ENCODE measurements at regions not wholly inside any gene's neighbourhood (a gene's known extent, or its start where the extent isn't known, plus 50 kb on each side); places are given as distances from the start of the nearest gene placed in this dataset.
"Not testable (repeated sequence)": the region's sequence is repeated elsewhere in the genome, so short reads cannot be mapped to it uniquely, and the experiment has no call there.

GRCh38 chr3:68676136-68676535 lies 256.2 kb downstream of the TAFA4 start:
- peak; percentile 5 to 55 for DNase-seq

- no peak for DNase-seq
Measured at GRCh38 chr3:68667346-68667745, 265.0 kb downstream of the TAFA4 start.

DNA sequence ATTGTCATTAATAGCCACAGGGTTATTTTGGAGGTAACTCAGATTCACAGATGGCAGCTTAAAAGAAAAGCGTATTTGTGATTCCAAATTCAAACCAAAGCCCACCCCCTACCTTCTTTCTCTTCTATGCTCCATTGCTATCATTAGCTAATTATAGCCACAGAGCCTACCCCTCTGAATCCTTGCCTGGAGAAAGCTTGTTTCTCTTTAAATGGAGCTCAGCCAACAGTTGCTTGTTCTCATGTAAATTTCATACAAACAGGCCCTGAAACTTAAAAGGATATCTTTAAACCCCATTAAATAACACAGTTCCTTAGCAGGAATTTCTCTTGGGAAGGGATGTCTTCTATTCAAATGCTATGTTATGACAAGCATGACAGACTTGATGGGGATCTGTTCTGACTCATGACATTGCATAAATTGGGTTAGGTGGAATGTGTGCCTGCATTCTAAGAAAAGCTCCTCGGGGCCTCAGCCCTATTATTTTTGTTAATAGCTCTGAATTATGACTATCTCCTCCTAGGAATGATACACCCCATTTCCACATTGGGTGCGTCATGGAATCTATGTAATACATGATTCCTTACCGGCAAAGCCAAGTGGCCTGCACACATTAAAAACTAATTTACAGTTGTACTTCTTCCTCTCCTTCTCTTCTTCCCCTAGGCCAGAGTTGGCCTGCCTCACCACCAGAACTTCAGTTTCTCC lies 265.8 kb downstream of the TAFA4 start:
- DNase-seq, result no peak

GRCh38 chr3:68664276-68664675 lies 268.1 kb downstream of the TAFA4 start:
- DNase-seq, result no peak

DNA sequence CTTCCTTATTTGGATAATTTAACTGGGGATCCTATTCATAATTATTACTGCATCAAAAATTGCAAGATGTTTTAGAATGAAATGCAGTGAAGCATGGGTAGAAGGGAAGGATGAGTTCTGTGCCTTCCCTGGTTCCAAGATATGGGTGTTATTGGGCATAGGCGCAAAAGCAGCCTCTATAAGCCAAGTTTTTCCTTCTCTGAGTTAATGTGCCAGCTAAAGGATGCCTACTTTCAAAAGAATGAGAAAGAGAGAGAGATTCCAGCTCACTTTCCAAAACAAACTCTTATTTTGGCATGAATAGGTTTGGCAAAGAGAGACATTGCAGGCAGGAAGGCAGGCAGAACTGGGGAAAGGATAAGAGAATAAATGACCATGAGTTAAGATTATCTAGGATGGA lies 270.2 kb downstream of the TAFA4 start:
- DNase-seq, result no peak

- not testable (repeated sequence) for DNase-seq
Measured at GRCh38 chr3:68650657-68651056, 281.7 kb downstream of the TAFA4 start.

DNA sequence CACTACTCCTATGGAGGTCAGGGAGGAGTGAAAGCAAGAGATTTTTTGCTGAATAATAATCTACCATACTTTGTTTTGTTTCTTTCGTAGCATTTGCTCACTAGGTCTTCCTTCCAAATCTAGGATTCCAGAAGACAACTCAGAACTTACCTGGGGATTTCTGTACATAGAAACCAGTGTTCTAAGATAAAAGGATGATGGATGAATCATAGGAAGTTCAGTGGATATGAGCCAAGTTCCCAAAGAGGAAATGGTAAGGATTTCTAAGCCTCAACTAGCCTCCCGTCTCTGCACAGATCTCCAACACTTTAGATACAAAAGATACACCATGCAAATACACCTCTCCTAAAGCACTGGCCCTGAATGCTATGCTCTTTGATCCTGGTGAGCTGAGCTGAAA lies 283.9 kb downstream of the TAFA4 start:
- DNase-seq, result no peak

GRCh38 chr3:68631850-68632545 lies 300.3 kb downstream of the TAFA4 start:
- no peak for DNase-seq

- no peak for DNase-seq
Measured at GRCh38 chr3:68620211-68620610, 312.1 kb downstream of the TAFA4 start.

GRCh38 chr3:68614087-68614486 lies 318.3 kb downstream of the TAFA4 start:
- DNase-seq, result no peak

GRCh38 chr3:68571321-68571720 lies 361.0 kb downstream of the TAFA4 start:
- DNase-seq, result no peak

DNA sequence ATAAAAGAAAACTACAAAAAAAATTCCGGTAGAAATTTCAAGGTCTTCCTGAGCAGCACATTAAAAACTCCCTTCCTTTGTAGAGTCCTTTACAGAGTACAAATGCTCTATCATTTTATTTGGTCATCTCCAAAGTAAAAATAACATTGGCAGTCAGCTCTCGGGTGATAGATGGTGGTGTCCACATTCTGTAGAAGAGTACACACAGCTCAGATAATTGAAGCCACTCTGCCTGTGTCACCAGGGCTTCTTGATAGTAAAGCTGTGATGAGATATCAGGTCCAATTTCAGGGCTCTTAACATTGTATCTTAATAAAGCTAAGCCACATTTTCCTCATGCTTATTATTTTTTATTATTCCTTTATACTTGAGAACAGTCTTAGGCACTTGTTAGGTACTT lies 371.6 kb downstream of the TAFA4 start:
- no peak for DNase-seq

- no peak for DNase-seq
Measured at GRCh38 chr3:68535782-68536181, 396.6 kb downstream of the TAFA4 start.

- DNase-seq, result no peak
Measured at GRCh38 chr3:68523330-68523729, 409.0 kb downstream of the TAFA4 start.

DNA sequence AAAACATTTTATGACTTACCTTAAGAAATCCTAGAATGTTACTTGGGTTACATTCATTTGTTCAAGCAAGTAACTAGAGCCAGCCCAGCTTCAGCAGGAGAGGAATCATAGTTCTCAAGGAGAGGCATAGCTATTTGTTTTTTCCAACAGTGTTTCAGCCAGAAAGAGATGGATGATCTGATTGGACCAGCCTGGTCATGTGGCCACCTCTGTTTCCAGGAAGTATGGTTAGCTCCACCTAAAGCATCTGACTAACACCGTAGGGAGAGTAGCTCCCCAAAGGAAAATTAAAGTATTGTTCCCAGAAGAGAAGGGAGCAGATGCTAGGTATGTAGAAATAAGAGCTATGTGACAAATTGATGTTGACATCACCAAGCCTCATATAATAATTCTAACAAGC lies 417.1 kb downstream of the TAFA4 start:
- DNase-seq, result no peak

DNA sequence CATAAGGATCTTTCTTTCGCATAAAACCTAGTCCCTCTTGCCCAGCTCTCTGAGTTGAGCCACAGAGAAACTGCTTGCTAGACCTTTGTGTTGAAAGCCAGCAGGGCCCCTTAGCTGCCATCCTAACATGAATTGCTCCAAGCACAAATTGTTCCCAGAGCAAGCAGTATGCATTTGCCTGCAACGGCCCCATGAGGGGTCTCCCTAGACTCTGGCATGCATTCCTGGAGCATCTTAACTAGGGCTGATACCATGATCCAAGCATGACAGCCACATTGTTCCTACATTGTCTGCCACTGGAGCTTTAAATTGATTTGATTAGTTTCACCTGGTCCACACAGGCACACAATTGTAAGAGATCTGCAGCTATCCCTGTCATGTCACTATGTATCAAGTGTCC lies 428.1 kb downstream of the TAFA4 start:
- no peak for DNase-seq

- not testable (repeated sequence) for DNase-seq
Measured at GRCh38 chr3:68485845-68486244, 446.5 kb downstream of the TAFA4 start.

DNA sequence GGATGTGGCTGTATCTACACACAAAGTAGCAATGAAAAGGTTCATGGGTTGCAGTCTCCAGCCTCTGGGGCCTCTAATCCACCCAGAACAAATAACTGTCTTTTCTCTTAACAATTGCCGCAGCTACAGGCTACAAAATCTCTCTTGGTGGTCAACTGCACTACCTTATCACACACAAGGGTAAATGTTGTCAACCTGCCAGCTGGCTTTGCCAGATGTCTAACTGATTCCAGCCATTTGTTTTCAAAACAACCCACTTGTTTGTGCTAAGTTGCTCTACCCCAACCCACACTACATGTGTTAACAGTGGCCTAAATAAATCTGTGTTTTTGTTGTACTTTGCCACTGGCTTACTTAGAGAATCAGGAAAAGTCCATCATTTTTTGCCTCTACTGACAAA lies 447.3 kb downstream of the TAFA4 start:
- DNase-seq, result no peak

- no peak for DNase-seq
Measured at GRCh38 chr3:68483601-68484000, 448.7 kb downstream of the TAFA4 start.

DNA sequence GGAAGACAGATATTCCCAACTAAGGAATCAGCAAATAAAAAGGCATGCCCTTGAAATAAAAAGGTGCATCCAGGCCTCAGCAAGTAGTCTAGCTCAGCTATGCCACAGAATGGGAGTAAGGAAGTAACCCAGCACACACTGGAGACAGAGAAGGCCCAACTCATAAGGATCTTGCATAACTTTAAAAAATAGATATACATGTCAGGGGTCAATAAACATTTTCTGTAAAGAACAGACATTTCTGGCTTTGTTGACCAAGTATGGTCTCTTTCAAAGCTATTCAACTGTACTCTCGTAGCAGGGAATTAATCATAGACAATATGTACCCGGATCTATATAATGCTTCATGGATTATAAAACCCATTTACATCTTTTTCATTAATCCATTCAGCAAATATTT lies 449.3 kb downstream of the TAFA4 start:
- no peak for DNase-seq

DNA sequence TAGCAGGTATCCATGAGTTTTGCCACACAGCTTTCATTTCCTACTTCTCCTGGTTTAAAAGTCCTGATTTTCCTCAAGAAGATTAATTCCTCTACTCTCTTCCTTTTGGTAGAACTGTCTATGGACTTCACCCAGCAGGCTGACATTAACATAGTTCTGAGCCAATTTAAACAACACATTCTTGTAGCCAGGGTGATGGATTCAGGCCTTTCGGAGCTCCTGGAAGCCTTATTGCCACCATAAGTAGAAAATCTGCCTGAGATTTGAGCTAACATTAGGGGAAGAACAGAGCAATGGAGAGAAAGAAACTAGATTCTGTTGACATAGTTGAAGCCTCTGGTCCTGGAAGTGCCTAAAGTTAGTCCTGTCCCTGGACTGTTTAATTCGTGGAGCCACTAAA lies 449.8 kb downstream of the TAFA4 start:
- DNase-seq, result no peak

DNA sequence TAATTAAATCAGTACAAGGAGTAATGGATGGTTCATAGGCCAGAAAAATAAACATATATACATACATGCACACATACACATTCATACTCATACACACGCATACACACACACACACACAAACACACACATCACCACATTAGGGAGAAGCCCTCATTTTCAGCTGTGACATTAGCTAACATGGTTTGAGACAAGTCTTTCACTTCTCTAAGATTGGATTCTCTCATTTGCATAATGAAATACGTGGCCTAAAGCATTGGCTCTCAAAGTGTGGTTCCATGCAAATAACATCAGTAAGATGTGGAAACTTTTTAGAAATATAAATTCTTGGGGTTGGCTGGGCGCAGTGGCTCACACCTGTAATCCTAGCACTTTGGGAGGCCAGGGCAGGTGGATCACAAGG lies 452.6 kb downstream of the TAFA4 start:
- DNase-seq, result no peak

GRCh38 chr3:68468695-68469375 lies 463.5 kb downstream of the TAFA4 start:
- no peak for DNase-seq

GRCh38 chr3:68467465-68467864 lies 464.9 kb downstream of the TAFA4 start:
- peak in 1 of 2 experiments; percentile 41 for DNase-seq

All from NCI-H526 (cell line).